ENCODE measurements at regions not wholly inside any gene's neighbourhood (a gene's known extent, or its start where the extent isn't known, plus 50 kb on each side); places are given as distances from the start of the nearest gene placed in this dataset.

DNA sequence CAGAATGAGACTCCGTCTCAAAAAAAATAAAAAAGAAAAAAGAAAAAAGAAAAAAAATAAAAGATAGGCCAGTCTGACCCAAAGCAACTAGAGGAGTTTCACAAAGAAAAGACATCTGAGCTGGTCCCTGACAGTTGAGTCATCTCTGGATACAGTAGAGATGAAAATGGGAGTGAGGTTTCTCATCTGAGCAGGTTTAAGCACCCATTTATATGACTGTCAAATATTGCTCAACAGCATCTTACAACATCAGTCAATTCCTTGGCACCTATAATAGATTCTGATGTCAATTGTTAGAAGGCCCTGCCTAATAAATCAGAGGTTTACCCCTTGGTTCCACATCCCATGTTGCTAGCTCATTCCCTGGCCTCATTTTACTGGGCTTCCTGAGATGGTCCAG lies 490.5 kb downstream of the MAGEE1 start:
- no peak for TF ChIP-seq EGR1 (IDR thresholded peaks at IDR 0.05; ENCODE audit: low read depth in 2 of 2)
- TF ChIP-seq NR2F2 (IDR thresholded peaks at IDR 0.05) = no peak
- TF ChIP-seq JUND (IDR thresholded peaks at IDR 0.05) = no peak
- H3K27me3 ChIP-seq (ENCODE audit: control insufficient read depth in 4 of 4, insufficient read depth in 4 of 4, low read length in 3 of 4) = no peaks in the 10 kb centered on the region
- H3K9me3 ChIP-seq (ENCODE audit: control insufficient read depth in 4 of 4, low read length in 3 of 4) = peaks cover 0 to 4% (median 1%) of the 10 kb centered on the region in 4 donors
- WGBS = 100% methylated on average over 1 of the region's 1 CpG
- no peak overlapping the region for H3K27ac ChIP-seq (ENCODE audit: low read depth in 1 of 2, low read length in 2 of 2)
- no peak overlapping the region for H3K9ac ChIP-seq (ENCODE audit: low read depth in 1 of 2, low read length in 2 of 2)
- DNase-seq (ENCODE audit: low spot score) = no peak
- no peaks in the 10 kb centered on the region for H3K4me1 ChIP-seq (ENCODE audit: control insufficient read depth in 4 of 4, insufficient read depth in 4 of 4, low read length in 3 of 4)
- H3K4me3 ChIP-seq (ENCODE audit: low read depth in 1 of 3, low read length in 3 of 3) = no peak overlapping the region
- no peaks in the 10 kb centered on the region for H3K36me3 ChIP-seq (ENCODE audit: control insufficient read depth in 4 of 4, insufficient read depth in 3 of 4, low read depth in 1 of 4, low read length in 3 of 4)

DNA sequence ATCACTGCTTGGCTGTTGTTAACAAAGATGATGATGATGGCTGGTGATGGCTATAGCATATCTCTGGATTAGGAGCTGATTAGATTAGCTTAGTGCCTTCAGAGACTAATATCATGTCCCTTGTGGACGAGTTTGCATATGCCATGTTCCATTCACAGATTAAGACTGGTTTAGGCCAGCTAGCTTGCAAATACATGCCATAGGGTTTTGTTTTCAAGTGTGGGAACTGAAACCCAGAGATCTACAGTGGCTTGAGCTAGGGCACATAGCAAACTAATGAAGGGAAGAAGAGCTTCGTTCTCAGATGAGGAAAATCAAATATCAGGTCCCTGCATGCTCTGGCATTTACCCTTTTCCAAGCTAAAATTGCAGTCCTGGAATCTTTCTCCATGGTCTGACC lies 492.3 kb downstream of the MAGEE1 start:
- no peak for DNase-seq (ENCODE audit: low spot score)
- Histone ChIP-seq H3K9ac (ENCODE audit: low read depth in 1 of 2, low read length in 2 of 2) (no peak overlapping the region), H3K4me3 (ENCODE audit: low read depth in 1 of 3, low read length in 3 of 3) (no peak overlapping the region), H3K4me1 (ENCODE audit: control insufficient read depth in 4 of 4, insufficient read depth in 4 of 4, low read length in 3 of 4) (no peaks in the 10 kb centered on the region), H3K9me3 (ENCODE audit: control insufficient read depth in 4 of 4, low read length in 3 of 4) (no peaks in the 10 kb centered on the region), H3K36me3 (ENCODE audit: control insufficient read depth in 4 of 4, insufficient read depth in 3 of 4, low read depth in 1 of 4, low read length in 3 of 4) (no peaks in the 10 kb centered on the region), H3K27me3 (ENCODE audit: control insufficient read depth in 4 of 4, insufficient read depth in 4 of 4, low read length in 3 of 4) (no peaks in the 10 kb centered on the region), H3K27ac (ENCODE audit: low read depth in 1 of 2, low read length in 2 of 2) (no peak overlapping the region)
- WGBS = 78% methylated on average over 2 of the region's 2 CpGs
- TF ChIP-seq SP1 (IDR thresholded peaks at IDR 0.05) (no peak), RXRA (IDR thresholded peaks at IDR 0.05) (no peak), NR2F2 (IDR thresholded peaks at IDR 0.05) (no peak), FOXA2 (IDR thresholded peaks at IDR 0.05) (no peak), HNF4G (IDR thresholded peaks at IDR 0.05) (no peak), FOXA1 (IDR thresholded peaks at IDR 0.05) (no peak)
- TF ChIP-seq, protein P1, sequence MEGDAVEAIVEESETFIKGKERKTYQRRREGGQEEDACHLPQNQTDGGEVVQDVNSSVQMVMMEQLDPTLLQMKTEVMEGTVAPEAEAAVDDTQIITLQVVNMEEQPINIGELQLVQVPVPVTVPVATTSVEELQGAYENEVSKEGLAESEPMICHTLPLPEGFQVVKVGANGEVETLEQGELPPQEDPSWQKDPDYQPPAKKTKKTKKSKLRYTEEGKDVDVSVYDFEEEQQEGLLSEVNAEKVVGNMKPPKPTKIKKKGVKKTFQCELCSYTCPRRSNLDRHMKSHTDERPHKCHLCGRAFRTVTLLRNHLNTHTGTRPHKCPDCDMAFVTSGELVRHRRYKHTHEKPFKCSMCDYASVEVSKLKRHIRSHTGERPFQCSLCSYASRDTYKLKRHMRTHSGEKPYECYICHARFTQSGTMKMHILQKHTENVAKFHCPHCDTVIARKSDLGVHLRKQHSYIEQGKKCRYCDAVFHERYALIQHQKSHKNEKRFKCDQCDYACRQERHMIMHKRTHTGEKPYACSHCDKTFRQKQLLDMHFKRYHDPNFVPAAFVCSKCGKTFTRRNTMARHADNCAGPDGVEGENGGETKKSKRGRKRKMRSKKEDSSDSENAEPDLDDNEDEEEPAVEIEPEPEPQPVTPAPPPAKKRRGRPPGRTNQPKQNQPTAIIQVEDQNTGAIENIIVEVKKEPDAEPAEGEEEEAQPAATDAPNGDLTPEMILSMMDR (IDR thresholded peaks at IDR 0.05; ENCODE audit: low read depth, low read length, missing input control) = no peak
- TF ChIP-seq, protein P2, sequence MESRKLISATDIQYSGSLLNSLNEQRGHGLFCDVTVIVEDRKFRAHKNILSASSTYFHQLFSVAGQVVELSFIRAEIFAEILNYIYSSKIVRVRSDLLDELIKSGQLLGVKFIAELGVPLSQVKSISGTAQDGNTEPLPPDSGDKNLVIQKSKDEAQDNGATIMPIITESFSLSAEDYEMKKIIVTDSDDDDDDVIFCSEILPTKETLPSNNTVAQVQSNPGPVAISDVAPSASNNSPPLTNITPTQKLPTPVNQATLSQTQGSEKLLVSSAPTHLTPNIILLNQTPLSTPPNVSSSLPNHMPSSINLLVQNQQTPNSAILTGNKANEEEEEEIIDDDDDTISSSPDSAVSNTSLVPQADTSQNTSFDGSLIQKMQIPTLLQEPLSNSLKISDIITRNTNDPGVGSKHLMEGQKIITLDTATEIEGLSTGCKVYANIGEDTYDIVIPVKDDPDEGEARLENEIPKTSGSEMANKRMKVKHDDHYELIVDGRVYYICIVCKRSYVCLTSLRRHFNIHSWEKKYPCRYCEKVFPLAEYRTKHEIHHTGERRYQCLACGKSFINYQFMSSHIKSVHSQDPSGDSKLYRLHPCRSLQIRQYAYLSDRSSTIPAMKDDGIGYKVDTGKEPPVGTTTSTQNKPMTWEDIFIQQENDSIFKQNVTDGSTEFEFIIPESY (IDR thresholded peaks at IDR 0.05) = no peak
- TF ChIP-seq, protein P3, sequence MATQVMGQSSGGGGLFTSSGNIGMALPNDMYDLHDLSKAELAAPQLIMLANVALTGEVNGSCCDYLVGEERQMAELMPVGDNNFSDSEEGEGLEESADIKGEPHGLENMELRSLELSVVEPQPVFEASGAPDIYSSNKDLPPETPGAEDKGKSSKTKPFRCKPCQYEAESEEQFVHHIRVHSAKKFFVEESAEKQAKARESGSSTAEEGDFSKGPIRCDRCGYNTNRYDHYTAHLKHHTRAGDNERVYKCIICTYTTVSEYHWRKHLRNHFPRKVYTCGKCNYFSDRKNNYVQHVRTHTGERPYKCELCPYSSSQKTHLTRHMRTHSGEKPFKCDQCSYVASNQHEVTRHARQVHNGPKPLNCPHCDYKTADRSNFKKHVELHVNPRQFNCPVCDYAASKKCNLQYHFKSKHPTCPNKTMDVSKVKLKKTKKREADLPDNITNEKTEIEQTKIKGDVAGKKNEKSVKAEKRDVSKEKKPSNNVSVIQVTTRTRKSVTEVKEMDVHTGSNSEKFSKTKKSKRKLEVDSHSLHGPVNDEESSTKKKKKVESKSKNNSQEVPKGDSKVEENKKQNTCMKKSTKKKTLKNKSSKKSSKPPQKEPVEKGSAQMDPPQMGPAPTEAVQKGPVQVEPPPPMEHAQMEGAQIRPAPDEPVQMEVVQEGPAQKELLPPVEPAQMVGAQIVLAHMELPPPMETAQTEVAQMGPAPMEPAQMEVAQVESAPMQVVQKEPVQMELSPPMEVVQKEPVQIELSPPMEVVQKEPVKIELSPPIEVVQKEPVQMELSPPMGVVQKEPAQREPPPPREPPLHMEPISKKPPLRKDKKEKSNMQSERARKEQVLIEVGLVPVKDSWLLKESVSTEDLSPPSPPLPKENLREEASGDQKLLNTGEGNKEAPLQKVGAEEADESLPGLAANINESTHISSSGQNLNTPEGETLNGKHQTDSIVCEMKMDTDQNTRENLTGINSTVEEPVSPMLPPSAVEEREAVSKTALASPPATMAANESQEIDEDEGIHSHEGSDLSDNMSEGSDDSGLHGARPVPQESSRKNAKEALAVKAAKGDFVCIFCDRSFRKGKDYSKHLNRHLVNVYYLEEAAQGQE (IDR thresholded peaks at IDR 0.05) = no peak

DNA sequence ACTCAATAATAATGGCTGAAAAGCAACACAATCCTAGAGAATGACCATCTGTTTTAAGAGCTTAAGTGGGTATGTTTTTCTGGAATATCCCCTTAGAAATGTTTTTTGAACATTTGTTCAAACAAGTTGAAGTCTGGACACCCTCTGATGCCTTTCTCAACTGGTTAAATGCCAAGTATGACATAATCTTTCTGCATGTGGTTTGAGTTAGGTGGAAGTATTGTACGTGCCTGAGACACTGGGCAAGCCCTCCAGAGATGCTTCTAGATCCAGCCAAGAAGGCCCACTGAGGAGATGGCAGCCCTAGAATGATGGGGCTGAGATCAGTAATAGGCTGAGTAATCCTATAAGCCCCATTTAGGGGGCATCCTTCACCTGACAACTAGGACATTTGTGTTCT lies 493.1 kb downstream of the MAGEE1 start:
- 70% methylated on average over 1 of the region's 1 CpG for WGBS
- Histone ChIP-seq H3K4me1 (ENCODE audit: control insufficient read depth in 4 of 4, insufficient read depth in 4 of 4, low read length in 3 of 4) (no peaks in the 10 kb centered on the region), H3K9ac (ENCODE audit: low read depth in 1 of 2, low read length in 2 of 2) (no peak overlapping the region), H3K27ac (ENCODE audit: low read depth in 1 of 2, low read length in 2 of 2) (no peak overlapping the region), H3K27me3 (ENCODE audit: control insufficient read depth in 4 of 4, insufficient read depth in 4 of 4, low read length in 3 of 4) (no peaks in the 10 kb centered on the region), H3K9me3 (ENCODE audit: control insufficient read depth in 4 of 4, low read length in 3 of 4) (no peaks in the 10 kb centered on the region), H3K4me3 (ENCODE audit: low read depth in 1 of 3, low read length in 3 of 3) (no peak overlapping the region), H3K36me3 (ENCODE audit: control insufficient read depth in 4 of 4, insufficient read depth in 3 of 4, low read depth in 1 of 4, low read length in 3 of 4) (no peaks in the 10 kb centered on the region)
- DNase-seq (ENCODE audit: low spot score) = no peak
- TF ChIP-seq YY1 (IDR thresholded peaks at IDR 0.05) = no peak
- TF ChIP-seq, protein P4, sequence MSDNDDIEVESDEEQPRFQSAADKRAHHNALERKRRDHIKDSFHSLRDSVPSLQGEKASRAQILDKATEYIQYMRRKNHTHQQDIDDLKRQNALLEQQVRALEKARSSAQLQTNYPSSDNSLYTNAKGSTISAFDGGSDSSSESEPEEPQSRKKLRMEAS (IDR thresholded peaks at IDR 0.05) = no peak
- no peak for TF ChIP-seq TAF1 (conservative IDR thresholded peaks at IDR 0.05)
- TF ChIP-seq, protein P1 (IDR thresholded peaks at IDR 0.05; ENCODE audit: low read depth, low read length, missing input control) = no peak
- TF ChIP-seq, protein P5, sequence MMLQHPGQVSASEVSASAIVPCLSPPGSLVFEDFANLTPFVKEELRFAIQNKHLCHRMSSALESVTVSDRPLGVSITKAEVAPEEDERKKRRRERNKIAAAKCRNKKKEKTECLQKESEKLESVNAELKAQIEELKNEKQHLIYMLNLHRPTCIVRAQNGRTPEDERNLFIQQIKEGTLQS (IDR thresholded peaks at IDR 0.05) = no peak
- TF ChIP-seq FOXA1 (IDR thresholded peaks at IDR 0.05) = no peak
- no peak for TF ChIP-seq RAD21 (IDR thresholded peaks at IDR 0.05)

Measured in liver (tissue), 8 donors.